Left lung (tissue), 4 donors: ENCODE measurements at regions not wholly inside any gene's neighbourhood (a gene's known extent, or its start where the extent isn't known, plus 50 kb on each side); places are given as distances from the start of the nearest gene placed in this dataset.

ENCODE experiments used
- ATAC-seq: fragments of 200-7000 bp; cut with Tn5 transposase; one replicate; pipeline ENCODE4 v1.9.1; 2020; ENCODE audit warnings: moderate library complexity
- DNase-seq, 4 donors: peaks; one replicate each; pipeline ENCODE4 v3.0.0-alpha.2; 2013 to 2020
- H3K27ac ChIP-seq, 2 donors: fragments of 200-600 bp; sonication (generic) in 1 of 2; one replicate each; pipeline versions ENCODE4 v1.5.0 to v1.8.0; 2020 to 2021
- H3K27me3 ChIP-seq, 2 donors: fragments of 200-600 bp; sonication (generic) in 1 of 2; one replicate each; pipeline versions ENCODE4 v1.5.0 to v1.8.0; 2020 to 2021
- H3K36me3 ChIP-seq, 2 donors: fragments of 200-600 bp; sonication (generic) in 1 of 2; one replicate each; pipeline versions ENCODE4 v1.5.0 to v1.8.0; 2020 to 2021
- H3K4me1 ChIP-seq, 2 donors: fragments of 200-600 bp; one replicate each; pipeline ENCODE4 v1.8.0; 2021
- H3K4me3 ChIP-seq, 2 donors: fragments of 200-600 bp; sonication (generic) in 1 of 2; one replicate each; pipeline versions ENCODE4 v1.5.0 to v1.8.0; 2020 to 2021; ENCODE audit warnings: mild to moderate bottlenecking in 1 of 2
- H3K9me3 ChIP-seq, 2 donors: fragments of 200-600 bp; sonication (generic) in 1 of 2; one replicate each; pipeline versions ENCODE4 v1.5.0 to v1.8.0; 2020 to 2021
- CTCF ChIP-seq, 2 donors: fragments of 200-600 bp; sonication (generic) in 1 of 2; IDR thresholded peaks; one replicate each; pipeline versions ENCODE4 v1.5.0 to v1.8.0; 2021; ENCODE audit warnings: antibody characterized with exemption in 2 of 2
- intact Hi-C, 2 donors: fragments of 100-400 bp; cut with DNase I; formaldehyde crosslinking; loops; one replicate each; pipeline versions ENCODE4 v1.11.2 to v1.14.2; 2022
- donor health status: DM: no; HTN: yes; CAD: no.
- donor health status: DM: no; HTN: no; CAD: no.

- no peak for TF ChIP-seq CTCF (IDR thresholded peaks at IDR 0.05)
- no peaks in the 10 kb centered on the region for H3K4me1 ChIP-seq
- intact Hi-C loops, result no loop called here
- H3K27ac ChIP-seq, result no peak overlapping the region
- H3K4me3 ChIP-seq, result no peak overlapping the region
- H3K36me3 ChIP-seq, result no peaks in the 10 kb centered on the region
- DNase-seq, result no peak
- H3K27me3 ChIP-seq, result no peaks in the 10 kb centered on the region
- ATAC-seq, result no peak
- H3K9me3 ChIP-seq, result no peaks in the 10 kb centered on the region
Measured at GRCh38 chr6:65780691-65781090, 73.7 kb upstream of the EYS start.

- H3K27me3 ChIP-seq, result no peaks in the 10 kb centered on the region
- no peaks in the 10 kb centered on the region for H3K36me3 ChIP-seq
- no peak for TF ChIP-seq CTCF (IDR thresholded peaks at IDR 0.05)
- H3K27ac ChIP-seq, result no peak overlapping the region
- no peaks in the 10 kb centered on the region for H3K4me1 ChIP-seq
- H3K4me3 ChIP-seq, result no peak overlapping the region
- H3K9me3 ChIP-seq, result peaks cover 0 to 2% of the 10 kb centered on the region in 2 donors
- intact Hi-C loops, result no loop called here
- no peak for ATAC-seq
- peak in 1 of 4 donors; percentile 5 for DNase-seq
Measured at GRCh38 chr6:65776332-65776731, 69.3 kb upstream of the EYS start.

- Histone ChIP-seq H3K36me3 (no peaks in the 10 kb centered on the region), H3K9me3 (peaks cover 0 to 2% of the 10 kb centered on the region in 2 donors), H3K4me1 (no peaks in the 10 kb centered on the region), H3K27ac (no peak overlapping the region), H3K4me3 (no peak overlapping the region), H3K27me3 (no peaks in the 10 kb centered on the region)
- no peak for TF ChIP-seq CTCF (IDR thresholded peaks at IDR 0.05)
- peak in 1 of 4 donors; percentile 28 for DNase-seq
- no peak for ATAC-seq
- intact Hi-C loops, result no loop called here
Measured at GRCh38 chr6:65771946-65772345, 64.9 kb upstream of the EYS start.

GRCh38 chr6:65761890-65762289 lies 54.9 kb upstream of the EYS start:
- ATAC-seq (no peak), DNase-seq (no peak)
- Histone ChIP-seq H3K27me3 (no peaks in the 10 kb centered on the region), H3K4me1 (no peaks in the 10 kb centered on the region), H3K36me3 (no peaks in the 10 kb centered on the region), H3K4me3 (no peak overlapping the region), H3K27ac (no peak overlapping the region), H3K9me3 (peaks cover 0 to 2% of the 10 kb centered on the region in 2 donors)
- TF ChIP-seq CTCF (IDR thresholded peaks at IDR 0.05), result no peak
- intact Hi-C loops, result no loop called here

GRCh38 chr6:65760285-65760684 lies 53.3 kb upstream of the EYS start:
- ATAC-seq, result no peak
- DNase-seq, result no peak
- no peaks in the 10 kb centered on the region for H3K27me3 ChIP-seq
- H3K4me3 ChIP-seq, result no peak overlapping the region
- H3K9me3 ChIP-seq, result peaks cover 0 to 2% of the 10 kb centered on the region in 2 donors
- no peaks in the 10 kb centered on the region for H3K36me3 ChIP-seq
- H3K27ac ChIP-seq, result no peak overlapping the region
- TF ChIP-seq CTCF (IDR thresholded peaks at IDR 0.05), result no peak
- intact Hi-C loops, result no loop called here
- no peaks in the 10 kb centered on the region for H3K4me1 ChIP-seq
